ENCODE measurements at regions not wholly inside any gene's neighbourhood (a gene's known extent, or its start where the extent isn't known, plus 50 kb on each side); places are given as distances from the start of the nearest gene placed in this dataset.
"Not testable (repeated sequence)": the region's sequence is repeated elsewhere in the genome, so short reads cannot be mapped to it uniquely, and the experiment has no call there.

DNA sequence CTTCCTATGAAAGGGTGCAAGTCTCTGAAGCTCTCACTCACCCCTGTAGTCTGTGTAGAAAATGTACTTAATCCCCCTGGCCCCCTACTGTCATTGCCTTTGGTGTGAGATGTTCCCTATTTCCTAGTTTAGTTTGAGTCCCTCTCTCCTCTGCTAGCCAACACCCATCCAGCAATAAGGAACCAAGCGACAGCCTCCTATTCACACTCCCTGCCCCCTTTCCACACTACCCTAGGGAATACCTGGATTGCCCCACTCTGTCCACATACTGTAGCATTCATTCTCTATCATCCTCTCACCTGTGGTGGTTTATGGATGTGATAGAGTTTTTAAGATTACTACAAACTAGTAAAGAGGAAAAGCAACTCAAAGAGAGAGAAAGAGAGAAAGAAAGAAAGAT is 54.4 kb upstream of the GLYATL1B start:
- TF ChIP-seq EZH2 (IDR thresholded peaks at IDR 0.05; ENCODE audit: borderline replicate concordance, low read depth, low read length, poor library complexity, severe bottlenecking) = not testable (repeated sequence)
- TF ChIP-seq, protein P1, sequence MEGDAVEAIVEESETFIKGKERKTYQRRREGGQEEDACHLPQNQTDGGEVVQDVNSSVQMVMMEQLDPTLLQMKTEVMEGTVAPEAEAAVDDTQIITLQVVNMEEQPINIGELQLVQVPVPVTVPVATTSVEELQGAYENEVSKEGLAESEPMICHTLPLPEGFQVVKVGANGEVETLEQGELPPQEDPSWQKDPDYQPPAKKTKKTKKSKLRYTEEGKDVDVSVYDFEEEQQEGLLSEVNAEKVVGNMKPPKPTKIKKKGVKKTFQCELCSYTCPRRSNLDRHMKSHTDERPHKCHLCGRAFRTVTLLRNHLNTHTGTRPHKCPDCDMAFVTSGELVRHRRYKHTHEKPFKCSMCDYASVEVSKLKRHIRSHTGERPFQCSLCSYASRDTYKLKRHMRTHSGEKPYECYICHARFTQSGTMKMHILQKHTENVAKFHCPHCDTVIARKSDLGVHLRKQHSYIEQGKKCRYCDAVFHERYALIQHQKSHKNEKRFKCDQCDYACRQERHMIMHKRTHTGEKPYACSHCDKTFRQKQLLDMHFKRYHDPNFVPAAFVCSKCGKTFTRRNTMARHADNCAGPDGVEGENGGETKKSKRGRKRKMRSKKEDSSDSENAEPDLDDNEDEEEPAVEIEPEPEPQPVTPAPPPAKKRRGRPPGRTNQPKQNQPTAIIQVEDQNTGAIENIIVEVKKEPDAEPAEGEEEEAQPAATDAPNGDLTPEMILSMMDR (conservative IDR thresholded peaks at IDR 0.05; ENCODE audit: low read depth, low read length) = not testable (repeated sequence)

Measured in A673 (cell line).